AG10803 (cell line): ENCODE measurements at regions not wholly inside any gene's neighbourhood (a gene's known extent, or its start where the extent isn't known, plus 50 kb on each side); places are given as distances from the start of the nearest gene placed in this dataset.

Experiments used
- DNase-seq: peaks from one replicate; pipeline ENCODE4 v3.0.0; 2010; ENCODE audit warnings: low read depth
- H3K4me3 ChIP-seq: 2 replicates; pipeline ENCODE4 v1.5.1; 2011; ENCODE audit warnings: mild to moderate bottlenecking, low read length, control low read depth
- TF ChIP-seq, protein P1 (sequence below): conservative IDR thresholded peaks from 2 replicates; pipeline ENCODE4 v1.5.1; 2011; ENCODE audit warnings: mild to moderate bottlenecking, low read length, control low read depth, inconsistent platforms

DNA sequence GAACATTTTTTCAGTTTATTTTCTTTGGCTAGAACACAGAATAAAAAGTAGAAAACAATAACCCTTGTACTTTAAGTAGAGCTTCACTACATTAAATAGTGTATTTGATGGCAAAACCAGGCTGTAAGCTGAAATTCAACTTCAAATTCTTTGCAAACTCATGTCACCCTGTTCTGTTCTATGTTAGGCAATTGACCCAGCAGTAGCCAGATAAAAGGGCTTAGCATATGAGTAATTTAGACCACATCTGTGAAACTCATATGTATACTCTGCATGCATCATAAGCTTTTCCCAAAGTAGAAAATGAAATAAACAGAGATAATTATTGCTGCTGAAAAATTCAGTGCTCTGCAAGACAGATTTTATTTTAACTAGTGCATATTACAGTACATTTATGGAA is 150.2 kb downstream of the GNAI1 start:
- TF ChIP-seq, protein P1, sequence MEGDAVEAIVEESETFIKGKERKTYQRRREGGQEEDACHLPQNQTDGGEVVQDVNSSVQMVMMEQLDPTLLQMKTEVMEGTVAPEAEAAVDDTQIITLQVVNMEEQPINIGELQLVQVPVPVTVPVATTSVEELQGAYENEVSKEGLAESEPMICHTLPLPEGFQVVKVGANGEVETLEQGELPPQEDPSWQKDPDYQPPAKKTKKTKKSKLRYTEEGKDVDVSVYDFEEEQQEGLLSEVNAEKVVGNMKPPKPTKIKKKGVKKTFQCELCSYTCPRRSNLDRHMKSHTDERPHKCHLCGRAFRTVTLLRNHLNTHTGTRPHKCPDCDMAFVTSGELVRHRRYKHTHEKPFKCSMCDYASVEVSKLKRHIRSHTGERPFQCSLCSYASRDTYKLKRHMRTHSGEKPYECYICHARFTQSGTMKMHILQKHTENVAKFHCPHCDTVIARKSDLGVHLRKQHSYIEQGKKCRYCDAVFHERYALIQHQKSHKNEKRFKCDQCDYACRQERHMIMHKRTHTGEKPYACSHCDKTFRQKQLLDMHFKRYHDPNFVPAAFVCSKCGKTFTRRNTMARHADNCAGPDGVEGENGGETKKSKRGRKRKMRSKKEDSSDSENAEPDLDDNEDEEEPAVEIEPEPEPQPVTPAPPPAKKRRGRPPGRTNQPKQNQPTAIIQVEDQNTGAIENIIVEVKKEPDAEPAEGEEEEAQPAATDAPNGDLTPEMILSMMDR = no peak
- DNase-seq = peak; percentile 84
- H3K4me3 ChIP-seq = no peak overlapping the region

DNA sequence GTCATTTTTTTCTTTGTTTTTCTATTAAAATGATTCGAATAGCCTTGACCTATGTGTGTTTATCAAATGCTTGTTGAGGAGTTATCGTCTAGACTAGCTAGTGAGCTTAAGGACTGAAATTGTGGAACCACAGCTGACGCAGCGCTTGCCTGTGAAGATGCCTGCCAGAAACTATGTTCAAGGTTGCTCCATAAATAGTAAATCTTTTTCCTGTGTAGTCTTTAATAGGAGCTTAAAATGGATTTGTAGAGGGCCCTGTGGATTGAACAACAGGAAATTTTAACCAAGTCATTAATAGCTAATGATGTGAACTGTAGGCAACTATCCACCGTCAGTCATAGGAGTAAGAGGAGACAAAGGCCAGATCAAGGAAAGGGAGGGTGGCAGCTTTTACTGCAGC is 145.1 kb downstream of the GNAI1 start:
- DNase-seq = no peak
- no peak overlapping the region for H3K4me3 ChIP-seq
- TF ChIP-seq, protein P1 = no peak

DNA sequence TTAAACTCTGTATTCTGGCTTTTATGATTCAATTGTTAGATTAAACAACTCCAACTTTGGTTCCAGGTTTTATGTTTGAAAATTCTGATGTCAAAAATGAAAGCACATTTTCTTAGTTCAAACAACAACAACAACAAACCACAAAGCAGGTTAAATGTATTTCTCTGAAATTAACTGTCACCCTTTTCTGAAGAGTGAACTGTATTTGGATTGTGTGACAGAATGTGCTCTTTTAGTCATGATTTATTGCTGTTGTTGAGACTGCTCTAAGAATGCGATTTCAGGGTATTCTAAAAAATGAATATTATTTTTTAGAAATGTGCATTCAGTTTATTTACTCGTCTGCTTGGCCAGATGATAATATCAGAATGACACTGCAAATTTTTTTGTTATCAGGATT is 144.1 kb downstream of the GNAI1 start:
- TF ChIP-seq, protein P1 = no peak
- no peak for DNase-seq
- H3K4me3 ChIP-seq = no peak overlapping the region

DNA sequence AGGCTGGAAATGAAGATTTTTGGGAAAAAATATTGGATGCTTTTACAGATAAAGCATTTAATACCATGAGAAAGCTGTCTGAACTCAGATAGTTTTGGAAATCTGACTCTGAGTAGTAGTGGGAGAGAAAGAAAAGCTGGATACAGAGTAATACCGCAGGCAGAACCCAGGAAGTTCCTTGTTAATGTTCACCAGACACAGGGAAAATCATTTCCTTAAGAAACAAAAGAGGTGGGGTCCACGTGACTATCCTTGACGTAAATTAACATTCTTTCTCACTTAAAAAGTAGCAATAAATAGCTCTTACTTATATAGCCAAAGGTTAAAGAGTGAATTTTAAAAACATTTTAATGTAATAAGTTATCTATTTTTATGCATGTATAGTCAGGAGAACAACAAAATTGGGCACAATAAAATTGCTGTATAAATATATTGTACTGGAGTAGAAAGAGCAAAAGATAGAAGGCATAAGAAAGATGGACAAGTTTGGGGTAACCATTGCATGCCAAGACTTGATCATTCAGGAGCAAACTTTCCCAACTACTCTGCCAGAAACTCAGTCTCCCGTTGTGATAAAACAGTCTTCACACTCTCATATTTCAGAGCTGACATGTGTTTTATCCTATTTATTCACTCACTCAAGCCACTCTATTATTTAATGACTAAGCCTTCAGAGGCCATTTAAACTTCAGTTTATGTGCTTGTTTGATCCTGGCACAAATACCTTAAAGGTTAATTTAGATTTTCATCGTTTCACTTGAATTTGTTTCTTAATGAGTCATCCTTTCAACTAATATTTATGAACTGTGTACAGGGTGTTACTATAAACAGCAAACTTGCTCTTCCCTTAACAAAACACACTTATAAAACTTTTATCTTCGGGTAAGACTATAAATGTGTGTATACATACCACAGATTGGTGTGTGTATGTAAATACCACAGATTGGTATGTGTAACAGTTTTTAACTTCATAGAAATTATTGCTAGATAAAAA is 143.1 kb downstream of the GNAI1 start:
- no peak overlapping the region for H3K4me3 ChIP-seq
- TF ChIP-seq, protein P1 = no peak
- peak; percentile 65 for DNase-seq
